HepG2 (cell line): ENCODE measurements at regions not wholly inside any gene's neighbourhood (a gene's known extent, or its start where the extent isn't known, plus 50 kb on each side); places are given as distances from the start of the nearest gene placed in this dataset.

Experiments
- BHLHE40 ChIP-seq: IDR thresholded peaks from 2 replicates; pipeline ENCODE4 v1.6.1; 2011; ENCODE audit warnings: low read length, improper control_type of control experiment
- NPAS2 ChIP-seq: sonication (generic); formaldehyde crosslinking; IDR thresholded peaks from 2 replicates; pipeline ENCODE4 v1.8.0; 2022; ENCODE audit warnings: mild to moderate bottlenecking, missing genetic modification reagents, borderline replicate concordance
- RAD21 ChIP-seq: fragments of 450-650 bp; formaldehyde crosslinking; IDR thresholded peaks from 2 replicates; pipeline ENCODE4 v1.5.0; 2020; ENCODE audit warnings: mild to moderate bottlenecking
- SP1 ChIP-seq, 2 experiments: fragments of 450-650 bp in 1 of 2; sonication (generic) in 1 of 2; formaldehyde crosslinking in 1 of 2; IDR thresholded peaks; 2 replicates each; pipeline versions ENCODE4 v1.4.0 to v1.6.1; 2016 to 2020; ENCODE audit warnings: missing genetic modification reagents in 1 of 2
- SRSF1 ChIP-seq: fragments of 200-400 bp; formaldehyde crosslinking; optimal IDR thresholded peaks from 2 replicates; pipeline ENCODE3; 2017; ENCODE audit warnings: mild to moderate bottlenecking, low read depth, low read length, moderate library complexity
- ZNF709 ChIP-seq: sonication (generic); formaldehyde crosslinking; IDR thresholded peaks from 2 replicates; pipeline ENCODE4 v1.5.0; 2020; ENCODE audit warnings: mild to moderate bottlenecking, missing genetic modification reagents
- ZNF713 ChIP-seq: sonication (generic); formaldehyde crosslinking; IDR thresholded peaks from 2 replicates; pipeline ENCODE4 v1.4.0; 2020; ENCODE audit warnings: mild to moderate bottlenecking, missing genetic modification reagents
- ZNF747 ChIP-seq: sonication (generic); formaldehyde crosslinking; IDR thresholded peaks from 2 replicates; pipeline ENCODE4 v1.8.1; 2023; ENCODE audit warnings: missing genetic modification reagents, mild to moderate bottlenecking, borderline replicate concordance
- TF ChIP-seq, protein P1 (sequence below): sonication (generic); formaldehyde crosslinking; IDR thresholded peaks from 2 replicates; pipeline ENCODE4 v1.9.0; 2022; ENCODE audit warnings: low read depth, missing genetic modification reagents
- TF ChIP-seq, protein P2 (sequence below): sonication (generic); formaldehyde crosslinking; IDR thresholded peaks from 2 replicates; pipeline ENCODE4 v1.5.0; 2020; ENCODE audit warnings: mild to moderate bottlenecking, missing genetic modification reagents, moderate library complexity

DNA sequence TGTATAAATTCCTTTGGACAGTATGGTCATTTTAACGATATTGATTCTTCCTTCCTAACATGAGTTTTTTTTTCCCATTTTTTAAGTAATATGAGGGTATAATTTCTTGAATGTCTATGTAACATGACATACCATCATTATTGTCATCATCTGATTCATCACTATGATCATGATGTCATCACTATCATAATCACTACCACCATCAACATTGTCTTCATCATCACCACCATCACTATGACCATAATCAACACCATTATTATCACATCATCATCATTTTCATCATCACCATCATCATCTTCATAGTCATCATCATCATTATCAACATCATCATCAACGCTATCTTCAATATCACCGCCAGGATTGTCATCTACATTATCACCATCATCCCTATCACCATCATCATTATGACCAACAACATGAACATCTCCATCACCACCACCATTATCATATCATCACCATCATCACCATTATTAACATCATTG, 1377.2 kb downstream of the CDY2B start:
- no peak for TF ChIP-seq NPAS2 (CRISPR knock-in tag)
- TF ChIP-seq ZNF713 (CRISPR knock-in tag) = no peak
- no peak for TF ChIP-seq SP1 (IDR thresholded peaks at IDR 0.05)
- no peak for TF ChIP-seq SP1 (CRISPR knock-in tag; IDR thresholded peaks at IDR 0.05)
- TF ChIP-seq ZNF709 (CRISPR knock-in tag) = no peak
- TF ChIP-seq RAD21 (CRISPR knock-in tag) = no peak
- no peak for TF ChIP-seq ZNF747
- TF ChIP-seq, protein P1, sequence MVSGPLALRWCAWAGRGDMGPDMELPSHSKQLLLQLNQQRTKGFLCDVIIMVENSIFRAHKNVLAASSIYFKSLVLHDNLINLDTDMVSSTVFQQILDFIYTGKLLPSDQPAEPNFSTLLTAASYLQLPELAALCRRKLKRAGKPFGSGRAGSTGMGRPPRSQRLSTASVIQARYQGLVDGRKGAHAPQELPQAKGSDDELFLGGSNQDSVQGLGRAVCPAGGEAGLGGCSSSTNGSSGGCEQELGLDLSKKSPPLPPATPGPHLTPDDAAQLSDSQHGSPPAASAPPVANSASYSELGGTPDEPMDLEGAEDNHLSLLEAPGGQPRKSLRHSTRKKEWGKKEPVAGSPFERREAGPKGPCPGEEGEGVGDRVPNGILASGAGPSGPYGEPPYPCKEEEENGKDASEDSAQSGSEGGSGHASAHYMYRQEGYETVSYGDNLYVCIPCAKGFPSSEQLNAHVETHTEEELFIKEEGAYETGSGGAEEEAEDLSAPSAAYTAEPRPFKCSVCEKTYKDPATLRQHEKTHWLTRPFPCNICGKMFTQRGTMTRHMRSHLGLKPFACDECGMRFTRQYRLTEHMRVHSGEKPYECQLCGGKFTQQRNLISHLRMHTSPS = no peak
- TF ChIP-seq, protein P2, sequence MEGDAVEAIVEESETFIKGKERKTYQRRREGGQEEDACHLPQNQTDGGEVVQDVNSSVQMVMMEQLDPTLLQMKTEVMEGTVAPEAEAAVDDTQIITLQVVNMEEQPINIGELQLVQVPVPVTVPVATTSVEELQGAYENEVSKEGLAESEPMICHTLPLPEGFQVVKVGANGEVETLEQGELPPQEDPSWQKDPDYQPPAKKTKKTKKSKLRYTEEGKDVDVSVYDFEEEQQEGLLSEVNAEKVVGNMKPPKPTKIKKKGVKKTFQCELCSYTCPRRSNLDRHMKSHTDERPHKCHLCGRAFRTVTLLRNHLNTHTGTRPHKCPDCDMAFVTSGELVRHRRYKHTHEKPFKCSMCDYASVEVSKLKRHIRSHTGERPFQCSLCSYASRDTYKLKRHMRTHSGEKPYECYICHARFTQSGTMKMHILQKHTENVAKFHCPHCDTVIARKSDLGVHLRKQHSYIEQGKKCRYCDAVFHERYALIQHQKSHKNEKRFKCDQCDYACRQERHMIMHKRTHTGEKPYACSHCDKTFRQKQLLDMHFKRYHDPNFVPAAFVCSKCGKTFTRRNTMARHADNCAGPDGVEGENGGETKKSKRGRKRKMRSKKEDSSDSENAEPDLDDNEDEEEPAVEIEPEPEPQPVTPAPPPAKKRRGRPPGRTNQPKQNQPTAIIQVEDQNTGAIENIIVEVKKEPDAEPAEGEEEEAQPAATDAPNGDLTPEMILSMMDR = no peak
- no peak for TF ChIP-seq SRSF1
- TF ChIP-seq BHLHE40 = no peak
